ENCODE measurements at regions not wholly inside any gene's neighbourhood (a gene's known extent, or its start where the extent isn't known, plus 50 kb on each side); places are given as distances from the start of the nearest gene placed in this dataset.
"Not testable (repeated sequence)": the region's sequence is repeated elsewhere in the genome, so short reads cannot be mapped to it uniquely, and the experiment has no call there.

DNA sequence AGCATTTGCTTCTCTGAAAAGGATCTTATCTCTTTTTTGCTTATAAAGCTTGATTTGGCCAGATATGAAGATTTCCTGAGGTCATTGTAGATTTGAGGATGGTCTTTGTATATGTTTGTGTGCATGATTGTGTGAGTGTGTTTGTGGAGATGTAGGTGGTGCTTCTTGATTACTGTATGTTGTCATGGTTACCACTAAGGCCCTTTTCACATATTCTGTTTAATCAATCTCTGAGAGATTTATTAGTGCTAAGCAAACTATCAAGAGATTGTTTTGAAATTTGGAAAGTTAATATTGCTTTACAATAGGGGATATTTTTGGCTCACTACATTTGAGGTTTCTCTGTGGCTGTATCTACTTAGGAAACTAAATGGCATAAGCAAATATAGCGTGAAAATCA, 191.7 kb downstream of the S1PR1 start:
- no peak for DNase-seq

DNA sequence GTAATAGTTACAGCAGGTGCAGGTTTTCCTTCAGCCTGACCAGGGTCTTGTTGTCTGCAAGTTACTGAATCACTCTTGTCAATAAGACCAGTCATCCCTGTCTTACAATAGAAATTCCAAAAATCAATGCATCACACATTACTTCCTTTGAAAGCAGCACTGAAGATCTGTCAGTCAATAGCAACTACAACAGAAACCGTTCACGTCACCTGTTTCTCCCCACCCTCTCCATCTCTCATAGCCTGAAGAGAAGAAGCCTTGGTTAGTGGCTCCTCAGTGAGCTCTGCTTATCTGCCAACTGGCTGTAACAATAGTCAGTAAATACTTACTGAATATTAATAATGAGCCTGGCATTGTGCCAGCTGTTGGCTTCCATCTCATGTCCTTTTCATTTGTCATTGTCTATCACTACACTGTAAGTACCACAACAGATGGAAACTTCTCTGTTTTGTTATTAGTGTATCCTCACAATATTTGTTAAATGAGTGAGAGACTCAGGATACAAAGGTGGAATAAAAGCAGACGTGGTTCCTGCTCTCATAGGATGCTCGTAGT, 195.2 kb downstream of the S1PR1 start:
- no peak for DNase-seq

DNA sequence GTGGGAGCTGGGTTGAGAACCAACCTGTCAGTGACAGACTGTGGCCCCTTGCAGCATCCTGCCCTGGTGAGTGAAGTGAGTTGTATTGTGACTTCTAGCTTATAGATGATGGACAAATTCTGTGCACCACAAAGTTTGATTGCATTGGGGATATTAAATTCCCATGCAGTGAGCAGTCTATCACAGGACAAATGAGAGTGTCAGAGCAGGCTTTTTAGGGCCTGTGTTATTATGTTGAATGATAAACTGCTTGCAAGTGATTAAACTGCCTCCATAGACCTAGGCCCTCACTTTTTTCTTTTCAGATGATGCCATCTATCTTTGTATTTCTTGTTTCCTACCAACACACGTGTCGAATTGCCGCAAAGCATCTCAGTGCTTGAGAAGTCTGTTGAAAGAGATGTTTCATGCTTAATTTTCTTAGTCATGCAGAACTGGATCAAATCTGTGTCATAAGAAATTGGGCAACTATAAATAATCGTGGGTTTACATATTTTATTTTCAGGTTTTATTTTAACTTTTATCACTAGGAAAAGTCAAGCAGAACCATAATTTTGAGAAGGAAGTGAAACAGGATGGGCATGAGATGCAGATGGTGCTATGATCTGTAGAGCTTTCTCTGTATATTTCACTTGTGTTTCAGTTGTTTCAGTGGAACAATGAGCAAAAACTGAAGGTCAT, 199.2 kb downstream of the S1PR1 start:
- no peak for DNase-seq

DNA sequence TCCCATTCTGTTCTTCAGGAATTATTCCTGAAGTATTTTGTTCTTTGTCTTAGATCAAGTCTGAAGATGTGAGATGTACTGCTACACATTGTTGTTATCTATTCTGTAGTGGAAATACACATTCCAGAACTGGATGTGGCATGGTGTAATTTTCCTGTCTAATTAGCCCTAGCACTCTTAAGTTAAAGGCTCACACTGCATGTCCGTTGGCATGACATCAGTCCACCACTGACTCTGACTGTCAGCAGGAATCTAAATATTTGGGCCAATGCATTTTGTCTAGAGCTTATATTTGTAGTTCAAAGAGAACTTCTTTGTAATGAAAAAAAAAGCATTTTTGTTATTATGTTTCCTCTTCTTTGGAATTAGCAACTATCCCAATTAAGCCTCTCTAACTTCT, 201.0 kb downstream of the S1PR1 start:
- DNase-seq, result no peak

DNA sequence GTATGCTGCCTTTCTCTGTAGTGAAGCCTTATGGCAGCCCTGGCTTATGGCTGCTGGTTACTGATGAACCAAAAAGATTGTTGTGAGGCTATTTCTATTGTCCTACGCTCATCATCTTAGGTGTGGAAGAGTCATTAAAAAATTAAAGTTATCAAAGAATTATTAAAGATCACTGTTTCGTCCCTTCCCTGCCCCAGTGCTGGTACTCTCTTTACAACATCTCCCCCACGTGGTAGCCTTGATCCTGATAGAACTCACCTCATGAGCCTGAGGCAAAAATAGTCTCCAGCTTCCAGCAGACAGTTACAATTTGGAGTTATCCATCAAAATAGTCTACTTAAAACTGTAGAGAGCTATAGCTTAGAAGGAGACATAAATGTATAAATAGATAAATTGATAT, 201.5 kb downstream of the S1PR1 start:
- no peak for DNase-seq

DNA sequence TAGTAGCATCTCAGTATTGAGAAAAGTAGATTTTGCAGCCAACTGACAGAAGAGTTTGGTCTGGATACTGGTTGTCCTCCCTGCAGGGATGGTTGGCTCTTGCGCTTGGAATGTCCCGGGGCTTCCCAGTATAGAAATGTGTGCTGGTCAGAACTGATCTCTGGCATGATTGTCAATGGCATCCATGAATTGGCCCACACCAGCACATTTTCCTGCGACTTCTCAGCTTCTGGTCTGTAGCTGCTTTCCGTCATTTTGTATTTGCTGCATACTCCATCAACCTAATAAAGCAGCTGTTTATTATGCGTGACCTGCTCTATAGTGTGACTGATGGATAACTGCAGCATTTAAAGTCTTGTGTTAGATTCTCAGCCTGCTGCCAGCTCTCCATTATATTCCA, 203.7 kb downstream of the S1PR1 start:
- no peak for DNase-seq

DNA sequence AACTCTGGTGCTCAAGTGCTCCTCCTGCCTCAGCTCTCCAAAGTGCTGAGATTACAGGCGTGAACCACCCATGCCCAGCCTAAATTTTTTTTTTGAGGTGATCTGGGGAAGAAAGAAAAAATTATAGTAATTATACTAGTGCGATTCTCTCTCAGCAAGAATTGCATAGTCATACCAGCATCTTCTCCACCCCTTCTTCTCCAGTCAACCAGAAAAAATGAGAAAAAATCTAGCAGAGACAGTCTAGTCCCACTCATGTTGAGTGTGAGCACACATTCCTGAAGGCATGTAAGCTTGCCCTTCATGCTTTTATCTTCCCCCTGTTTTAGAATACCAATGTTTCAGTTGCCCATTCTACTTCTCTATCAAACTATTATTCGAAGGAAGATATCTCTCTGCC, 207.6 kb downstream of the S1PR1 start:
- DNase-seq, result no peak

DNA sequence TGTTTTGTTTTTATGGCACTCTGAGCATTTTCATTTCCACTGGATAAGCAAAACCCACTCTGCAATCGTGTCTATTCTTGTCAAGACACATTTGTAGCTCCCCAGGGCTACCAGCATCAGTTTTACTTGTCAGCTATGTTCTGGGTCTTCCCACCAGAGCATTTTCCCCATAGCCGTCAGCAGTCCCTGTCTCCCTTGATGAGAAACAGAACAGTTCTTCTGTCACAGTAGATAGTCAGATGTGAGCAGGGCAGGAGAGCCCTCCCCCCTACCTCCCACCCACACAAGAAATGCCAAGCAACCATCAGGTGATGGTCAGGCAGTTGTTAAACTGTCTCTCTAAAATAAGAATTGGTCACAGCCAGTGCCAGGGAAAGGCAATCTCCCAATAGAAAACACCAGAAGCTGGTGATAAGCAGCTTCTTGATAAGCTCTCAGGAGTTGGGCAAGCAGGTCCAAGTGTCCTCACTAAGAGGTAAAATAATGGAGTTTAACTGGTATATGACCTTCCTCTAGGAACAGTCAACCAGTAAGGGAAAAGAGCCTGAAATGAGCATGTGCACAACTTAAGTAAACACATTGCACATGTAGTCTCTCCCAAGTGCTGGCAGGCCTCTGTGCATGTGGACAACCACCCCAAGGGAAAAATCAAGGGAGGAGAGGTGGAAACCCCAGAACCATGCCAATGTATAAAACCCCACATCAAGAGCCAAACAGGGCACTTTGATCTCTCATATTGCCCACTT, 208.2 kb downstream of the S1PR1 start:
- no peak for DNase-seq

DNA sequence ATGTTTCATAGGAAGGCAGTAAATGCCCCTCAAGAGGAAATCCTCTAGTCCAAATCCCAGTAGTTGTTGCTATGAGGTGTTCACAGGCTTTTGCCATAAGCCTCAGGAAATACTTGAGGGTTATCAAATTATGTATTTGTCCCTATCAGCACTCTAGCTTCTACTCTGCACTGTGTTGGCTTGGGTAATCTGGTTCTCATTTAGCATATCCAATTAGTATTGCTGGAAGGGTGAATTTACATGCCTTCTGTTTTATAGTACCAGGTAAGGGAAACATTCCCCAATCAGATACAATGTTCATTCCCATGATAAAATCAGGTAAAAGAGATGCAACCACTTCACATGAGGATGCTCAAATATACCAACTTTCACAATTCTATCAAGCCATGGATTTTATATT, 211.2 kb downstream of the S1PR1 start:
- no peak for DNase-seq

DNA sequence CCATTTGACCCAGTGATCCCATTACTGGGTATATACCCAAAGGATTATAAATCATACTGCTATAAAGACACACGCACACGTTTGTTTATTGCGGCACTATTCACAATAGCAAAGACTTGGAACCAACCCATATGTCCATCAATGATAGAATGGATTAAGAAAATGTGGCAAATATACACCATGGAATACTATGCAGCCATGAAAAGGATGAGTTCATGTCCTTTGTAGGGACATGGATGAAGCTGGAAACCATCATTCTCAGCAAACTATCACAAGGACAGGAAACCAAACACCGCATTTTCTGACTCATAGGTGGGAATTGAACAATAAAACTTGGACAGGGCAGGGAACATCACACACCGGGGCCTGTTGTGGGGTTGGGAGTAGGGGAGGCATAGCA, 213.9 kb downstream of the S1PR1 start:
- not testable (repeated sequence) for DNase-seq

DNA sequence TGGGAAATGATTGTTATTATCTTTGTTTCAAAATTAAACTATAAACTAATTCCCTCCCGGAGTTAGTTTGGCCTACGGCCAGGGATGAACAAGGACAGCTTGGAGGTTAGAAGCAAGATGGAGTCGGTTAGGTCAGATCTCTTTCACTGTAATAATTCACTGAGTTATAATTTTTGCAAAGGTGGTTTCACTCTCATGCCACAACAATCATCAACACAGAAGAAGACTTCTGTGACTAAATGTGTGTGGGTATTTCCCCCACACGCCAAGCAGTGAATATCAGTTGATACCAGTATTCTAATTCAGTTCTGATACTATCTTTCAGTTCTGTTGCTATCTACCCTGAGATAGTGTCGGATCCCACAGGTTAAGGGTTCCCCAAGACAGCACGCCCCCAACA, 215.1 kb downstream of the S1PR1 start:
- peak in 1 of 6 experiments; percentile 4 for DNase-seq

DNA sequence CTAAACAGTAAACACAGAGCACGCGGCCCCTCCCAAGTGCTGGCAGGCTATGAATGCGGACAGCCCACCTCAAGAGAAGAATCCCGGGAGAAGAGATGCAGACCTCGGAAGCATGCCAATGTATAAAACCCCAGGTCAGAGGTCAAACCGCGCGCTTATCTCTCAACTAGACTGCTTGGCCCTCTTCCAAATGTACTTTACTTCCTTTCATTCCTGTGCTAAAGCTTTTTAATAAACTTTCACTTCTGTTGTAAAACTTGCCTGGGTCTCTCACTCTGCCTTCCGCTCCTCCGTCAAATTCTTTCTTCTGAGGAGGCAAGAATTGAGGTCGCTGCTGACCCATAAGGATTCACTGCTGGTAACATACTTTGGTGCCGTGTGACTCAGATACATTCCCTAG, 216.0 kb downstream of the S1PR1 start:
- no peak for DNase-seq

DNA sequence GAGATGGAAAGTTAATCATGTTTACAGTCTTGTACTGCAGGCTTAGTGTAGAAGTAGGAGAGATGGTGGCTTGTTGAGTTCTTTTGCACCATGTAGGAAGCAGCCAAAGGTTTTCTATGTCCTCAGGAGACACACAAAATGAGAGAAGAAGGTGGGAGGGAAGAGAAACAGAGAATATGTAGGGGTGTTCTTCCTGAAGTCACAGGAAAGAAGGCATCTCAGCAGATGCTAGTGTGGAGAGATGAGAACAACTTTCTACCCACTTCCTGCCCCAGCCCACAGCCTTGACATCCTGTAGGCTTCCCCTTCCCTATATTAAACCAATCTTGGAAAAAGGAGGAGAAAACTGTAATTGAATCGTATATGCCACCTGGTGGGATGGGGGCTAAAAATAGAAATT, 217.0 kb downstream of the S1PR1 start:
- DNase-seq, result peak in 2 of 6 experiments; percentile 4 to 30

DNA sequence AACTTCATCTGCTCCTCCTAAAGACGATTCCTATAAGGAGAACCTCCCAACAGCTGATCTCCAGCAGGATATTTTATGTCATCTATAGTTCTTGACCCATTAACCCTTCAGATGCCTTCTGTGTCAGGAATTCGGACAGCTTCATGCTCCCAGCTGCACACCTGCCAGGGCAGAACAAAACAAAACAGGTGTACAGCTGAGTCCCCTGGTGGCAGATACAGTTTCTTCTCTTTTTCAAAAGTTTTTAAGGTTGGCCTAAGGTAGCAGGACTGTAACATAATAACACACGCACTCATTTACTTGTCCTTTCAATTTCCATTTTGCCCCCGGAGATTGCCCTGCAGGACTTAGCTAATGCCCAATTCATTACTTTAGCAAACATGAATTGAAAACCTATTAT, 218.3 kb downstream of the S1PR1 start:
- DNase-seq, result no peak

DNA sequence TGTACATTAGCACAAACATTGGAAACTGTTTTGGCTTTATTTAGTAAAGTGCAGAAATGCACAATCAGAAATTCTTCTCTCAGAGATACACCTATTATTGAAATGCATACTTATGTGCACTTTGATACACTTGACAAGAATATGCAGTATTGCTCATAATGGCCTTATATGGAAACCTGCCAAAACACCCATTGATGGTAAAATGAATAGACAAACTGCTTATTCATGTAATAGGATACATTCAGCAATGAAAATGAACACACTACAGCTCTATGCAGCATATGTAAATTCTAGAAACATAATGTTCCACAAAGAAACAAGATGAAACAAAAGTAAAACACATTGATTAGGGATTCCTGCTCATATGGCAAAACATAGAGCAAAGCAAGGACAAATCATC, 223.9 kb downstream of the S1PR1 start:
- no peak for DNase-seq

DNA sequence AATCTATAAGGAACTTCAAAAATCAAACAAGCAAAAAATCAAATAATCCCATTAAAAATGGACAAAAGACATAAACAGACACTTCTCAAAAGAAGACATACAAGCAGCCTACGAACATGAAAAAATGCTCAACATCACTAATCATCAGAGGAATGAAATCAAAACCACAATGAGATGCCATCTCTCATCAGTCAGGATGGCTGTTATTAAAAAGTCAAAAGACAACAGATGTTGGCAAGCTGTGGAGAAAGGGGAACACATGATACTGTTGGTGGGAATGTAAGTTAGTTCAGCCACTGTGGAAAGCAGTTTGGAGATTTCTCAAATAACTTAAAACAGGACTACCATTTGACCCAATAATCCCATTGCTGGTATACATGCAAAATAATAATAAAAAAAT, 226.4 kb downstream of the S1PR1 start:
- DNase-seq, result no peak

DNA sequence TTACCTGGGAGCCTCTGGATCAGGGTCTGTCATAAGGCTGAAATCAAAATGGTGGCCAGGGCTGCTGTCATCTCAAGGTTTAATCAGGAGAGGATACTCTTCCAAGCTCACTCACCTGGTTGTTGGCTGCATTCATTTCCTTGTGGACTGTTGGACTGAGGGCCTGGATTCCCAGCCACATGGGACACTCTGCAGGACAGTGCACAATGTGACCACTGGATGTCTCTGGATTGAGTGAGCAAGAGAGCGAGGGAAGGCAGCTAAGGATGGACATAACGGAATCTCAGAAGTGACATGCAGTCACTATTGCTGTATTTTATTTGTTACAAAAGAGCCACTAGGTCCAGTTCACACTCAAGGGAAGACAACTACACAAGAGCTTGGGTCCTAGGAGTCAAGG, 229.1 kb downstream of the S1PR1 start:
- no peak for DNase-seq

DNA sequence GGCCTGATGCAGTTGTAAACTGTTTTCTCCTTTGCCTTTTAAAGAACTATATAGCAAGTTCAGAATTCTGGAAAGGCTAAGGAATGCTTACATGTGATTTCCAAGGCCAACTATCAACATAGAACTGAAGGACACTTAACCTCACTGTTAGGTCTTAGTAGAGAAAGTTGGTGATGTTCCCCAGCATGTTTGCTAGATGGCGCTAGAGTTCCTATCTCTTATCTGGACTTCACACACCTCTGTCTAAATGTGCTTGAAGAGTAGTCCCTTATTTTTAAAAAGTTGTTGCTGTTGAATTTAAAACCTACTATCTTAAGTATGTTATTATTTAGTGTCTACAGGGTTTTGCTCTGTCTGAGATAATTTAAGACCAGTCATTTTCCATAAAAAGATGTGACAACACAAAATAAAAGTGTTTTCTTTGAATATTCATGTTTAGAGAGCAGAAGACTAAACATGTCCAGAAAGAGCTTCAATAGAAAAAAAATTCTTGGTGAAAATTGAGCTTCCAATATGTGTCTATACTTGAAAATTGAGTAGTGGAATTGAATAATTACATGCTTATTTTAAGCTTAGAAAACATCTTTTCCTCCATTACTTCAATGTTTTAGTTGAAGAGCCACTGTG, 237.3 kb downstream of the S1PR1 start:
- no peak for DNase-seq

DNA sequence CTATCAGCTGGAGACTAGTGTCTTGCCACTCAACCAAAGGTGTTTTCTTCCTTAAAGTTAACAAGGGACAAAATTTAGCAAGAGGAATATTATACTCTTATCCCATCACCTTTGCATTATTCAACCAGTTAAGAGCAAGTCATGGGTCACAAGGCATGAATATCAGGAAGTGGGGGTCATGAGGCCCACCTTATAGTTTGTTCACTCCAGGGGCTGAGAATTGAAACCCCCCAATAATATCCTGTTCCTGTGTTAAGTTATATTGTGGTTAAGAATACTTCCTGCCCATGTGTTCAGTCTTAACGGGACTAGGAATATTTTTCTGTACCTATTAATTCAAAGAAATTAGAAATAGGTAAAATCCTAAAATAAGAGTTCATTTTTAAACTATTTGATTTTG, 239.7 kb downstream of the S1PR1 start:
- DNase-seq, result no peak

DNA sequence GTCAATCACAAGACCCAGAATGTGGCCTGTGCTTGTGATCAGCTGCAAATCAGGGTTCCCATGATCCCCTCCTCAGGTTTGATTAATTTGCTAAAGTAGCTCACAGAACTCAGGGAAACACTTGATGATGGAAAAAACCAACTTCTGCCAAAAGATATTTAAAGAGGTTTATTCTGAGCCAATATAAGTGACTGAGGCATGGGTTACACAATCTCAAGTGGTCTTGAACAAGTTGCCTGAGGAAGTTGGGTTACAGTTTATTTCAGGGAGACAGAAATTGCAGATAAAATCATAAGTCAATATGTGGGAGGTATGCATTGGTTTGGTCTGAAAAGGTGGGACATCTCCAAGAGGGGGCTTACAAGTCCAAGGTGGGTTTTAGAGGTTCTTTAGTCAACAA, 243.1 kb downstream of the S1PR1 start:
- no peak for DNase-seq

DNA sequence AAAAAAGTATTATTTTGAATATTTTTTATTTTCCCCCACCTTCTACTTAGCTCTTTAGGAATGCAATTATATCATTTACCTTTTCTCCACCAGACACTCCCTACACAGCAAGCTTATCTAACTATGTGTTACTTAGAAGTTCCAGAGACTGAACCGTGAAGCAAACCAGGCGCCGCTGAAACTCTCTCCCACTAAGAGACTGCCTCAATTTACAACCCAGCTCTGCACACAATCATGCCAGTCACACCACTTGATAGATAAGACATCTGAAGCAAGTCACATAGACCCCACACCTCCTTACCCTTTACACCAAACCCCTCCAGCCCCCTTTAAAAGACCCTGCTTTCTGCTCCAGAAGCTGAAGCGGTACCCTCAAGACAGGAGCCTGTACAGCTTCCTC, 245.5 kb downstream of the S1PR1 start:
- no peak for DNase-seq

DNA sequence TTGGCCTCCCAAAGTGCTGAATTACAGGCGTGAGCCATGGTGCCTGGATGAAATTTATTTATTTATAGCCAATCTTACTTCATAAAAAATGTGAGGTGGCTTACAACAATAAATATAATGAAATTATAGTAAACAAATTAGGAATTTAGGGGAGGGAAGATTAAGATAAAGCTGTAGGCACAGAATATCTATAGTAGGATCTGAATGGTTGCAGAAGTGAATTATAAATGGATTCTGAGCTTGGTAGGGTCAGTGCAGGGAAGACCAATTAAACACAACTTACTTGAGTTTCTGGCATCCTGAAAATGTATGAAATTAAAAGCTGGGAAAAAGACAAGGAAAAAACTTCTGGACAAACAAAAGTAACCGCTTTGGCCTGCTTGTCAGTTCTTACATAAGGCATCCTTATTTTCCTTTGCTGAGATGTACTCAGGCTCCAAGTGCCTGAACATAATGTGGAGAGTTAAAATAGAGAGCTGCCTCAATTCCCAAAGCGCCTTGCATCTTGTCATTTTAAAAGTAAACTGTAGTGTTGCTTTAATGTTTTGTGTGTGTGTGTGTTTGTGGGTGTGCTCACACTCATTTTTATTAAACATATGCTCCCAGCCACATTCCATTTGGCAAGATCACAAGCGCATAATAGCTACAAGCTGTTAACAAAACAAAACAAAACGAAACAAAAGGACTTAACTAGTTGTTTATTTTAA, 247.3 kb downstream of the S1PR1 start:
- no peak for DNase-seq

DNA sequence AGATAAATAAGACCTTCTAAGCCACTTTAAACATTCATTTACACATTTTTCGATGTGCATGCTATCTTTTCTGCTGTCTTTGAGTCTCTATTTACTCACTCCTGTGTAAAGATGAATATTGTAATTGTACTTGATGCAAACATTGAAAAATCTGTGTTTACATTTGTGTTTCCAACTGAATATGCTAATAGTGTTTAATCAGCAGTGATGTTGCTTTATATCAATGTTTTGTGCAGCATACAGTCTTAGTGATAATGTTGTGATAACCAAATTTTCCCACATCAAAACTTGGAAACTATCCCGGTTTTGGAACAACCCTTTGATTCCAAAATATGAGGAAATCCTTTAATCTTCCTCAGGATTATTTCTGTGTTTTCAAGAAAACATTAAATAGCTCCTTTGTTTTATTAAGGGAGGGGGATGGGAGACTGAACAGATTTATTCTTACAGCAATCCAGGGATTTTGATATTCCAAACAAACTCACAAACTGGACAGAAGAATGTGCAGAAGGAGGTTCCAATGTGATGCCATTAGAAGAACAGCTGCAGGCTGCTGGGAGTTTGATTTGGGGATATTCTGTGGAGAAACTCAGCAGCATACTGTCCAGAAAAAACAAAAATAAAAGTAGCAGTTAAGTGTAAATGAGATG, 248.0 kb downstream of the S1PR1 start:
- DNase-seq, result no peak
